OCI-LY7 (cell line): ENCODE measurements at regions not wholly inside any gene's neighbourhood (a gene's known extent, or its start where the extent isn't known, plus 50 kb on each side); places are given as distances from the start of the nearest gene placed in this dataset.
"Not testable (repeated sequence)": the region's sequence is repeated elsewhere in the genome, so short reads cannot be mapped to it uniquely, and the experiment has no call there.

Experiments
- BruUV-seq: library from RNA; stranded (reverse); fragments of 400-500 nt; replicated peaks from 2 replicates; lab custom pipeline; 2021; lab: Mats Ljungman, UMichigan
- CTCF ChIA-PET: fragments of 300-600 bp; sonication (Branson Sonifier 250); formaldehyde crosslinking; loops from one replicate; lab custom pipeline; 2022; ENCODE audit warnings: antibody characterized with exemption; ENCODE audit not compliant: unreplicated experiment; lab: Charles Lee
- POLR2A ChIA-PET: fragments of 300-600 bp; sonication (Branson Sonifier 250); formaldehyde crosslinking; loops from one replicate; lab custom pipeline; 2022; ENCODE audit warnings: antibody characterized with exemption; lab: Charles Lee
- DNase-seq: peaks from one replicate; pipeline ENCODE4 v3.0.0-alpha.2; 2015; ENCODE audit warnings: low spot score
- H2AFZ ChIP-seq: fragments of 200-600 bp; sonication (generic), shearing (Covaris generic); 2 replicates; pipeline ENCODE4 v1.6.1; 2014; ENCODE audit warnings: mild to moderate bottlenecking, antibody characterized with exemption, low read length, moderate library complexity
- H3K27ac ChIP-seq: fragments of 200-600 bp; sonication (generic); 2 replicates; pipeline ENCODE4 v1.5.1; 2014; ENCODE audit warnings: mixed run types, low read depth, mild to moderate bottlenecking, moderate library complexity, low read length, inconsistent platforms; ENCODE audit not compliant: poor library complexity, severe bottlenecking
- H3K36me3 ChIP-seq: fragments of 200-600 bp; sonication (generic); 2 replicates; pipeline ENCODE4 v1.6.1; 2014; ENCODE audit warnings: mild to moderate bottlenecking, antibody characterized with exemption, low read length, moderate library complexity, mixed read lengths; ENCODE audit not compliant: insufficient read depth
- H3K4me1 ChIP-seq: fragments of 200-600 bp; sonication (generic); 2 replicates; pipeline ENCODE4 v1.5.1; 2014; ENCODE audit warnings: mild to moderate bottlenecking, low read length; ENCODE audit not compliant: insufficient read depth, poor library complexity, severe bottlenecking
- H3K4me2 ChIP-seq: fragments of 200-600 bp; sonication (generic); 2 replicates; pipeline ENCODE4 v1.6.1; 2014; ENCODE audit warnings: mild to moderate bottlenecking, low read length
- H3K4me3 ChIP-seq: fragments of 200-600 bp; sonication (generic); 2 replicates; pipeline ENCODE4 v1.5.1; 2014; ENCODE audit warnings: mild to moderate bottlenecking, low read depth, low read length; ENCODE audit not compliant: poor library complexity, severe bottlenecking
- H3K79me2 ChIP-seq: fragments of 200-600 bp; sonication (generic); 2 replicates; pipeline ENCODE4 v1.6.1; 2016; ENCODE audit warnings: low read depth, mild to moderate bottlenecking, low read length, moderate library complexity, mixed read lengths; ENCODE audit not compliant: insufficient read depth
- H3K9me2 ChIP-seq: fragments of 200-600 bp; sonication (generic); 2 replicates; pipeline ENCODE4 v1.6.1; 2016; ENCODE audit warnings: mild to moderate bottlenecking, low read length, mixed read lengths; ENCODE audit not compliant: insufficient read depth
- H3K9me3 ChIP-seq: fragments of 200-600 bp; sonication (generic); 2 replicates; pipeline ENCODE4 v1.6.1; 2014; ENCODE audit warnings: mild to moderate bottlenecking, mixed run types, low read length, mixed read lengths
- H4K20me1 ChIP-seq: fragments of 200-600 bp; sonication (generic); 2 replicates; pipeline ENCODE4 v1.6.1; 2014; ENCODE audit warnings: mild to moderate bottlenecking, antibody characterized with exemption, low read length, moderate library complexity, mixed read lengths; ENCODE audit not compliant: insufficient read depth
- CTCF ChIP-seq: fragments of 200-600 bp; sonication (generic); conservative IDR thresholded peaks from 2 replicates; pipeline ENCODE4 v1.5.1; 2014; ENCODE audit warnings: mild to moderate bottlenecking, antibody characterized with exemption, low read length, moderate library complexity, mixed read lengths
- EZH2phosphoT487 ChIP-seq: fragments of 200-600 bp; sonication (generic); IDR thresholded peaks from 2 replicates; pipeline ENCODE4 v1.6.1; 2018; ENCODE audit warnings: low read depth, borderline replicate concordance, mild to moderate bottlenecking, mixed run types, antibody characterized with exemption, low read length, moderate library complexity, mixed read lengths
- intact Hi-C: fragments of 100-400 bp; cut with micrococcal nuclease; formaldehyde crosslinking; loops from one replicate; pipeline ENCODE4 v1.10.0; 2022; ENCODE audit not compliant: unreplicated experiment

- Histone ChIP-seq H2AFZ (no peak overlapping the region), H3K4me3 (no peak overlapping the region), H3K4me2 (no peak overlapping the region), H3K27ac (no peak overlapping the region), H4K20me1 (no peaks in the 10 kb centered on the region), H3K9me2 (no peaks in the 10 kb centered on the region), H3K79me2 (no peaks in the 10 kb centered on the region), H3K4me1 (no peaks in the 10 kb centered on the region), H3K36me3 (no peaks in the 10 kb centered on the region), H3K9me3 (no peaks in the 10 kb centered on the region)
- no TSS peak for BruUV-seq
- POLR2A ChIA-PET, result no interaction called here
- no peak for DNase-seq
- intact Hi-C loops, result no loop called here
- TF ChIP-seq EZH2phosphoT487 (no peak), CTCF (no peak)
- CTCF ChIA-PET, result no interaction called here
Observed at GRCh38 chr5:152599096-152599495, 194.0 kb upstream of the NMUR2 start.

- TF ChIP-seq CTCF, result no peak
- TF ChIP-seq EZH2phosphoT487, result no peak
- Histone ChIP-seq H3K4me2 (no peak overlapping the region), H4K20me1 (no peaks in the 10 kb centered on the region), H3K4me1 (no peaks in the 10 kb centered on the region), H2AFZ (no peak overlapping the region), H3K79me2 (no peaks in the 10 kb centered on the region), H3K36me3 (no peaks in the 10 kb centered on the region), H3K27ac (no peak overlapping the region), H3K4me3 (no peak overlapping the region), H3K9me2 (no peaks in the 10 kb centered on the region), H3K9me3 (no peaks in the 10 kb centered on the region)
- intact Hi-C loops, result no loop called here
- CTCF ChIA-PET, result no interaction called here
- POLR2A ChIA-PET, result interaction anchor here (0.6 to 1.6 kb wide), 3 partner anchors 20 to 537 kb away, joined by 3 read pairs; no protein-coding TSS in a partner anchor
- DNase-seq, result no peak
- BruUV-seq, result no TSS peak
Observed at GRCh38 chr5:152601806-152602732, 197.0 kb upstream of the NMUR2 start.

- H4K20me1 ChIP-seq, H3K36me3 ChIP-seq, CTCF ChIA-PET, H3K4me2 ChIP-seq, DNase-seq, BruUV-seq, H3K27ac ChIP-seq, intact Hi-C loops, H3K4me1 ChIP-seq, H3K4me3 ChIP-seq, H3K9me2 ChIP-seq, H3K79me2 ChIP-seq, H2AFZ ChIP-seq, H3K9me3 ChIP-seq, POLR2A ChIA-PET: not testable (repeated sequence)
Observed at GRCh38 chr5:152606050-152606449, 201.0 kb upstream of the NMUR2 start.
